T follicular helper cell (primary cell): ENCODE measurements at regions not wholly inside any gene's neighbourhood (a gene's known extent, or its start where the extent isn't known, plus 50 kb on each side); places are given as distances from the start of the nearest gene placed in this dataset.

Experiments used
- DNase-seq: peaks from one replicate; pipeline ENCODE4 v3.0.0-alpha.2; 2020; ENCODE audit warnings: low read depth

- no peak for DNase-seq
These were observed 193.3 kb upstream of the C14orf180 start for GRCh38 chr14:104386151-104386841.

- DNase-seq: no peak
These were observed 192.2 kb upstream of the C14orf180 start for GRCh38 chr14:104387022-104388010.

GRCh38 chr14:104388011-104388521 lies 191.5 kb upstream of the C14orf180 start:
- DNase-seq: no peak

GRCh38 chr14:104388541-104389325 lies 190.8 kb upstream of the C14orf180 start:
- DNase-seq: no peak

- peak; percentile 46 for DNase-seq
These were observed 190.0 kb upstream of the C14orf180 start for GRCh38 chr14:104389326-104390220.

- no peak for DNase-seq
These were observed 189.2 kb upstream of the C14orf180 start for GRCh38 chr14:104390221-104390931.

GRCh38 chr14:104390941-104391901 lies 188.3 kb upstream of the C14orf180 start:
- no peak for DNase-seq

GRCh38 chr14:104392001-104392395 lies 187.6 kb upstream of the C14orf180 start:
- no peak for DNase-seq

GRCh38 chr14:104392396-104393198 lies 187.0 kb upstream of the C14orf180 start:
- DNase-seq: no peak

GRCh38 chr14:104393199-104393897 lies 186.2 kb upstream of the C14orf180 start:
- no peak for DNase-seq

- DNase-seq: peak; percentile 64
These were observed 185.6 kb upstream of the C14orf180 start for GRCh38 chr14:104393898-104394381.

GRCh38 chr14:104394409-104394851 lies 185.1 kb upstream of the C14orf180 start:
- DNase-seq: no peak

- DNase-seq: no peak
These were observed 184.3 kb upstream of the C14orf180 start for GRCh38 chr14:104395276-104395675.

GRCh38 chr14:104395941-104396681 lies 183.5 kb upstream of the C14orf180 start:
- DNase-seq: no peak

GRCh38 chr14:104396682-104397470 lies 182.7 kb upstream of the C14orf180 start:
- DNase-seq: no peak

GRCh38 chr14:104397956-104398355 lies 181.6 kb upstream of the C14orf180 start:
- DNase-seq: no peak
